NCI-H146 (cell line): ENCODE measurements at regions not wholly inside any gene's neighbourhood (a gene's known extent, or its start where the extent isn't known, plus 50 kb on each side); places are given as distances from the start of the nearest gene placed in this dataset.

ENCODE experiments used
- DNase-seq: peaks from one replicate; lab custom pipeline; 2025; lab: John Stamatoyannopoulos, UW

- no peak for DNase-seq
Measured at GRCh38 chr9:21564175-21564574, 82.1 kb upstream of the IFNE start.

GRCh38 chr9:21565155-21565554 lies 83.0 kb upstream of the IFNE start:
- DNase-seq = no peak

- no peak for DNase-seq
Measured at GRCh38 chr9:21567926-21568325, 85.8 kb upstream of the IFNE start.

- DNase-seq = no peak
Measured at GRCh38 chr9:21568484-21568883, 86.4 kb upstream of the IFNE start.

- DNase-seq = no peak
Measured at GRCh38 chr9:21569721-21570120, 87.6 kb upstream of the IFNE start.

GRCh38 chr9:21570643-21571275 lies 88.6 kb upstream of the IFNE start:
- no peak for DNase-seq

- no peak for DNase-seq
Measured at GRCh38 chr9:21574261-21574660, 92.1 kb upstream of the IFNE start.

- no peak for DNase-seq
Measured at GRCh38 chr9:21576331-21577189, 94.4 kb upstream of the IFNE start.

GRCh38 chr9:21579247-21579671 lies 97.1 kb upstream of the IFNE start:
- no peak for DNase-seq

GRCh38 chr9:21579743-21580142 lies 97.6 kb upstream of the IFNE start:
- DNase-seq = no peak

GRCh38 chr9:21580636-21581378 lies 98.7 kb upstream of the IFNE start:
- DNase-seq = no peak

GRCh38 chr9:21583628-21584377 lies 101.7 kb upstream of the IFNE start:
- no peak for DNase-seq

GRCh38 chr9:21584890-21585289 lies 102.8 kb upstream of the IFNE start:
- no peak for DNase-seq

- no peak for DNase-seq
Measured at GRCh38 chr9:21585756-21586752, 103.9 kb upstream of the IFNE start.

- no peak for DNase-seq
Measured at GRCh38 chr9:21589344-21590056, 107.4 kb upstream of the IFNE start.

- DNase-seq = no peak
Measured at GRCh38 chr9:21590058-21590996, 108.2 kb upstream of the IFNE start.

GRCh38 chr9:21591221-21592062 lies 109.3 kb upstream of the IFNE start:
- no peak for DNase-seq

- DNase-seq = no peak
Measured at GRCh38 chr9:21592063-21592338, 109.9 kb upstream of the IFNE start.
